ENCODE measurements at regions not wholly inside any gene's neighbourhood (a gene's known extent, or its start where the extent isn't known, plus 50 kb on each side); places are given as distances from the start of the nearest gene placed in this dataset.

DNA sequence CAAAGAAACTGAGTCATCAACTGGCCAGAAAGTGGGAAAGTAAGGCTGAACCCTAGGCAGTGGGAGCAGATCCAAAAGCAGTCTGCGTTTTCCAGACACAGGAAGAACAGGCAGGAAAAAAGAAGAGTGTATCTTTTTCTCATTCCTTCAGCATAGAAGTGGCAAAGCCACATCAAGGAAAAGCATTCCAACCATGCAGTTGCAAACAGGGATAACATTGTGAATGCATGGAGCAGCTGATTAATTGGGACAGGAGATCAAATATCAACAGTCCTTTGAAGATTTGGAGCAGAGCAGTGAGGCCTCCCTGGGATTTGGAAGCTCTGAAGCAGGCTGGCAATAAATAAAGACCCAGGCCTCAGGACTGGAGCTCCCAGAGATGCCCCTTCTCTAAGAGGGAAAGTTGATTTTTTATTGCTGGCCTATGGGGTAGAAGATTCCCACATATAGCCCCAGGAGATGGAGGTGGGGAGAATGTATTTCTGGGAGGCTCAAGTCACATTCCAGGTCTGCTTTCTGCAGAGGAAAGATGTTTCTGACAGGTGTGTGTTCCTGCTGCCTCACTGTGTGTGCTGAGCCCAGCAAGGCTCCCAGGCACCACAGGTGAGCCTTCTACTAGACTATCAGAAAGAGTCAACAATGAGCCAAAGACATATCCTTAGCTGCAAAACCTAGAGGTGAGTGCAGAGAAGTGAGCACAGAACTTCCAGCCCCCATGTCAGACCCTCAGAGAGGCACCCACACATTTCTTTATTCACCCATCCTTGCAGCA lies 222.5 kb downstream of the RAB28 start:
- no peak overlapping the region for H3K27ac ChIP-seq
- no peak overlapping the region for H3K4me3 ChIP-seq

DNA sequence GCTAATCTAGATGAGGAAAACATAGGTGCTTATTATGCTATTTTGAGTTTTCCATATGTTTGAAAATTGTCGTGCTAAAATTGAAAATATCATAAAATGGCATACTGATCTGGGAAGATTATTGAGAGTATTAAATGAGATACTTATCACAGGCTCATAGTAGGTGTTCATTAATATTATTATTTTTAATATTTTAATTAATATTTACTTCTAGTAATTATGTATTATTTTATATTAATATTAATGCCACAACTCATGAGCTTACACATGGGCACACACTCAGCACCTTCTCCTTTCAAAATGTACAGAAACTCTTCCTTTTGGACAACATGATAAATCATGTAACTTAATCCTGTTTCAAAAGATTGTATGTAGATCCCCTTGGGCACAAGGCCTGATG lies 223.6 kb downstream of the RAB28 start:
- H3K27ac ChIP-seq = no peak overlapping the region
- H3K4me3 ChIP-seq = no peak overlapping the region

DNA sequence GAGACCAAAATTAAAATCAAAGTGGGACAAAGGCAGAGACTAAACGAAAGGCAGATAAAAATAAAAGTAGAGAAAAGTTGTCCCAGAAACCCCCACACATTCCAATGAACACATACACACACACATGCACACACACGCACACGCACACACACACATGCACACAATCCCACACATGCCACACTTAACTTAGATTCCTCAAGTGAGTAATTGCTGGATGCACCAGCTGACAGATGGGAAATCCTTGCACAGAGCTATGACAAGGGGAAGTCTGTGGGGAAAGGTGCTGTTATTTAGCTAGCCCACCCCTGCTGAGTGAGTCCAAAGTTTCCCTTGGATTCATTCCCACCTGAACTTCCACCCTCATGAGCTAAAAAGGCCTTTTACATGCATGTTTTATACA lies 233.9 kb downstream of the RAB28 start:
- Histone ChIP-seq H3K4me3 (no peak overlapping the region), H3K27ac (no peak overlapping the region)

DNA sequence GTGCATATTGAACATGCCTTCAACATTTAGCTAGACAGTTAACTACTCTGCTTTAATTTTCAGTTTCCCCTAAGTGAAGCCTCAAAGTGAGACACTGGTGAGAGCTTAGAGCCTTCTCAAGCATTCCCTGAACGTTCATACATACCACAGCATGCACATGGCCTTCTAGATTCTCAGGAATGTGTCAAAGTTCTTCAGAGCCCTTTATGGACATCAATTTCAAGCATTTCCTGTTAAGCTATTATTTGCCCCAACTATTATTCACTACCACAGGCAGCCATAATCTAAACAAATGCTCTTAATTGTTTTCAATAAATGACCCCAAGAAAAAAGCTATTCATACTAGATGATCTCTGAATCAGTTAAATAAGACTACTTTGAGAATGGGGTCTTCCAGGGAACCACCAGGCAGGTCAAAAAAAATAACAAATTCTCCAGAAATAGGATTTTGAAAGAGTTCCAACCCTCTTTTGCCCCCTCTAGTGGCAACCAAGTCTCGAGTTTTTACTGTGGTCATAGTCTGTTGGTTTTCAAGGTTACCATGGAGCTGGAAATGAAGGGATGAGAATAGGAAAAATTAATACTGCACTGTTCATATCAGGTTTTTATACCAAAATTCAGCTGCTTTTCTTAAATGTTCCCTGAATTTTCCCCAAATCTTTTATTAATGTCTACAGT lies 235.4 kb downstream of the RAB28 start:
- Histone ChIP-seq H3K27ac (no peak overlapping the region), H3K4me3 (no peak overlapping the region)

DNA sequence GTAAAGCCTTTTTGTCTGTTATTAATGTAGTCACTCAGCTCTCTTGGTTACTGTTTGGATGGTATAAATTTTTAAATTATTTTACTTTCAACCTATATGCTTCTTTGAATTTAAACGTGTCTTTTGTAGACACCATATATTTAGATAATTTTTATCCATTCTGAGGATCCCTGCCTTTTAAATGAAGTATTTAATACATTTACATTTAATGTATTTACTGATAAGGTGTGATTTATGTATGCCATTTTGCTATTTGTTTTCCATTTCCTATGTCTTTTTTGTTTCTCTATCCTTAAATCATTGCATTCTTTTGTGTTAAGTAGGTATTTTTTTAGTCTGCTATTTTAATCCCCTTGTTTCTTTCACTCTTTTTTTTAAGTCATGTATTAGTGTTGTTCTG lies 238.0 kb downstream of the RAB28 start:
- Histone ChIP-seq H3K4me3 (no peak overlapping the region), H3K27ac (no peak overlapping the region)

DNA sequence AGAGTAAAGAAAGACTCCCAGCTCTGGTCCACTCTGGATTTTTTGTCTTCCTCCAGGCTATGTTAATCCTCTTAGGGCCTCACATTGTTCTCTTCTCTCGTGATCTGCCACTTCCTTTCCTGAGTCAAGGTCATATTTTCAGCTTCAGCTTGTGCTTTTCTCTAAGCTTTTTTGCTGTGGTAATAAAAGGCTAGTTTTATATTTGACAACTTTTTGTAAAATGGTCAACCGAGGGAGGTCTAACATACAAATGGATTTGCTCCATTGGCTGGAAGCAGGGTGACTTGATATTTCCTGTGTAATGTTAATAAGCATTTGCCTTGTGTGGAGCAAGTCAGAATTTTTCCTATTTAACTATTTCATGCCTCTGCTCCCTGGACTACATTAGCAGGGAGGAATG lies 239.7 kb downstream of the RAB28 start:
- Histone ChIP-seq H3K4me3 (no peak overlapping the region), H3K27ac (no peak overlapping the region)

DNA sequence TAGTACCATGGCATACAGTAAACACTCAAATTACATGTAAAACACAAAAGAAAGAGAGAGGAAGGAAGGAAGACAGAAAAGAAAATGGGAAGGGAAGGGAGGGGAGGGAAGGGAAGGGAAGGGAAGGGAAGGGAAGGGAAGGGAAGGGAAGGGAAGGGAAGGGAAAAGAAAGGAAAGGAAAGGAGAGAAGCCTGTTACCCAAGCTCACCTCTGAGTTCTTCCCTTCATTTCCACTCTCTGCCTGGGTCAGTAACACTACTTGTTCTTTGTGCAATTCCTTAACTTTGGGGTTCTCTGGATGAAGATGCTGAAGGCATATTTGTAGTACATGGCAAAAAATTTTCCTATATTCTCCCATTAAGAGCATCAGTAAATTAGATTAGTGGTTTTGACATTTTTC lies 241.0 kb downstream of the RAB28 start:
- no peak overlapping the region for H3K4me3 ChIP-seq
- no peak overlapping the region for H3K27ac ChIP-seq

DNA sequence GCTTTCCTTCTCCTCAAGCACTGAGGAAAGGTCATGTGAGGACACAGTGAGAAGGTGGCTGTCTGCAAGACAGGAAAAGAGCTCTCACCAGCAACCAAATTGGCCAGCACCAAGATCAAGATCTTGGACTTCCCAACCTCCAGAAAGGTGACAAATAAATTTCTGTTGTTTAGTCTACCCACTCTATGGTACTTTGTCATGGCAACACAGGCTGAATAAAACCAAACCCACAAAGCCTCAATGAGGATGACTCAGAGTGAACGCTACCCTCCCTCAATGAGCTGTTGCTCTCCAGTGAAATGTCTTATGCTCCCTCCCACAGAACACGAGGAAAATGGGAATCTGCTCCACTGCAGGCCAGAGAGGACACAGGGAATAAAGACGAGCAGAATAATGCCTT lies 244.1 kb downstream of the RAB28 start:
- H3K4me3 ChIP-seq = no peak overlapping the region
- H3K27ac ChIP-seq = no peak overlapping the region

DNA sequence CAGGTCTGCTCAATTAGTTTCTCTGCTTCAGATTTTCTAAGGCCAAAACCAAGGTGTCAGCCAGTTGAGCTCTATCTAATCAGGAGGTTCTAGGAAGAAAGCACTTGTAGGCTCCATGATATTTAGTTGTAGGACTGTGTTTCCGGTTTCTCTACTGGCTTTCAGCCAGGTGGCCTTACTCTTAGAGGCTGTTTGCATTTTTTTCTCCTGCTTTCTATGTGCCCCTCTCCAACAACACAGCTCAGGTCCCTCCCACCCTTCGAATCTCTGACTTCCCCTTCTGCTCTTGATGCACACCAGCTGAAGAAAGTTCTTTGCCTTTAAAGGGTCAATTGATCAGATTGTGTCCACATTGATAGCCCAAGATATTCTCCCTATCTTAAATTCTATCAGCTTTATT lies 245.2 kb downstream of the RAB28 start:
- no peak overlapping the region for H3K4me3 ChIP-seq

DNA sequence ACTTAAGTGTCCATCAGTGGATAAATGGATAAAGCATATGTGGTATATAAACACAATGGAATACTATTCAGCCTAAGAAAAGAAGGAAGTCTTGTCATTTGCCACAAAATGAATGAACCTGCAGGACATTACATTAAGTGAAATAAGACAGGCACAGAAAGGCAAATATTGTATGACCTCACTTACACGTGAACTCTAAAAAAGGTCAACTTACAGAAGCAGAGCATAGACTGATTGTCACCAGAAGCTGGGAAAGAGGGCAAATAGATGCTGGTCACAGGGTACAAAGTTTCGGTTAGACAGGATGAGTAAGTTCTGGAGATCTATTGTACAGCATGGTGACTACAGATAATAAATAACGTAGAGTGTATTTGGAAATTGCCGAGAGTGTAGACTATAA lies 247.7 kb downstream of the RAB28 start:
- Histone ChIP-seq H3K4me3 (no peak overlapping the region), H3K27ac (no peak overlapping the region)

More for the DNA sequence above, 245.2 kb downstream of the RAB28 start:
- no peak overlapping the region for H3K27ac ChIP-seq

DNA sequence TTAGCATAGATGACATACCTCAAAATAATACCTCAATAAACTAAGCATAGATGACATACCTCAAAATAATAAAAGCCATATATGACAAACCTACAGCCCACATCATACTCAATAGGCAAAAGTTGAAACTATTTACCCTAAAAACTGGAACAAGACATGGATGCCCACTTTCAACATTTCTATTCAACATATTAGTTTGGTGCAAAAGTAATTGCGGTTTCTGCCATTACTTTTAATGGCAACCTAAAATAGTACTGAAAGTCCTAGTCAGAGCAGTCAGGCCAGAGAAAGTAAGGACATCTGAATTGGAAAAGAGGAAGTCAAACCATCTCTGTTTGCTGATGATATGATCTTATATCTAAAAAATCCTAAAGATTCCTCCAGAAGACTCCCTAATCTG lies 250.4 kb downstream of the RAB28 start:
- Histone ChIP-seq H3K27ac (no peak overlapping the region), H3K4me3 (no peak overlapping the region)

DNA sequence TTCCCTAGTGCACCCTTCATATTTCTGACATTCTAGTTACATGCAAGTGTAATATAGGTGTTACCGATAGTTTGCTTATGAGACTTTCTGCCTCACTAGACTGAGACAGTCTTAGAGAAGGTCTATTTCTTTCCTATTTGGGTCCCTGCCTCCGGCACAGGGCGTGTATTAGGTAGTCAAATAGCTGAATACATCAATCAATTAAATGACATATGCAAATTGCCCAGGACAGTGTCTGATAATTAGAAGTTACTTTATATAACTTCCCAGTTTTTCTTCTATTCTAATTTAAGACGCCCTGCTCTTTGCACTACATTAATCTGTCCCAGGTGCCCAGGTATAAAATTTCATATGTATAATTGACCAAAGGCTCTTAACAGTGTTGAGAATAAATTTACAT lies 264.2 kb downstream of the RAB28 start:
- Histone ChIP-seq H3K27ac (peak overlapping the region in 1 of 21 experiments; percentile 3), H3K4me3 (no peak overlapping the region)

DNA sequence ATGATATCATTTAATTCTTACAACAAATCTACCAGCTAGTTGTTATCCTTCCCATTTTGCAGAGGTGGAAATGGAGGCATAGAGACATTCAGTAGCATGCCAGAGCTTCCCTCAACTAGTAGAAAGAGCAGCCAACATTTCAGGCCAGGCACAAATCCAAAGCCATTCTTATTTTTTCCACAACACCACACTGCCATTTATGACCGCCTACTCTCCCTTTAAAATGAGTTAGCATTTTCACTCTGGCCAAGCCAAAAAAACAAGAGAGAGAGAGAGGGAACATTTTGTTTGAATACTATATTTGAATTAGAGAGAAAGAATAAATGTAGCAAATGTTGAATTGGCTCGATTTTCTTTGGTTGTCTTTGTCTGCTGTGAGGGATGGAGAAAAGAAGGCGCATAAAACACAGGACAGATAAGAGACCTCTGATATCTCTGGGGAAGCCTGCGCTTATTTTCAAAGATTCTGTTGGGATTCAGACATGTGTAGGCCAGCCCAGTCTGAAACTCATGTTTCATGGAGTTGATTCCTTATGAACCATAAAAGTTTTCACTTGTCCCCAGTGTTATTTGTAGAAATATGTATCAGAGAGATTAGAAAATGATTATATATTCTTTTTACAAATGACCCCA lies 265.7 kb downstream of the RAB28 start:
- Histone ChIP-seq H3K4me3 (no peak overlapping the region), H3K27ac (no peak overlapping the region)

DNA sequence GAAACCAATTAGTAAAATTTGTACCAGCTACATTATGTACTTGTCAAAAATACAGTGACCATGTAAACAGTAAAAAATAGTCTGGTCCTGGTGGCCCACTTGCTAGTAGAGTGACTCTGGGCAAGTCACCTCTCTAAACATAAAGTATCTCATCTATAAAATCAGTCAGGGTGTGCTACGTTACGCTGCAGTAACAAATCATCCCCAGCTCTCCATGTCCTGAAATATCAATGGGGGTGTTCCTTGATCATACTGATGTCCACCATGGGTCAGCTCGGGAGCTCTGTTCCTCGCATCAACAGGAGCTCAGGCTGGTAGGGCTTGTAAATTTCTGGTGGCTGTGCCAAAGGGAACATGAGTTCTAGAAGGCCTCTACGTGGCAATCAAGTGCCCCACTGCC lies 268.6 kb downstream of the RAB28 start:
- H3K27ac ChIP-seq = no peak overlapping the region
- H3K4me3 ChIP-seq = no peak overlapping the region

DNA sequence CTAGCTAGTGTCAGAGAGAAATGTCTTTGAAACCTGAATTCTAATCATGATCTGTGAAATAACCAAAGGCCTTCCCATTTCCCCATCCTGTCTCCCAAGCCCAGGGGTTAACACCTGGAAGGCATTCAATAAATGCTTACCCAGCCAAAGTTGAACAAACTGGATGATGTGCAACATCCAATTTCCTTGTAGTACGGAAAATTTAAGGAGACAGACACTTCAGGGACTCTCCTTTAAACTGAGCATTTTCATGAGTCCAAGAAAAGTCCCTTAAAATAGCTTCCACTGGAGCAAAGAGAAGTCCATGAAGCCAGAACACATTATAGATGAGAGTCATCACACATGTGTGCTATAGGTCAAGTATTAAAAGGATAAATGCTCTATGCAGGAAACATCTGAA lies 271.2 kb downstream of the RAB28 start:
- no peak overlapping the region for H3K4me3 ChIP-seq
- no peak overlapping the region for H3K27ac ChIP-seq

DNA sequence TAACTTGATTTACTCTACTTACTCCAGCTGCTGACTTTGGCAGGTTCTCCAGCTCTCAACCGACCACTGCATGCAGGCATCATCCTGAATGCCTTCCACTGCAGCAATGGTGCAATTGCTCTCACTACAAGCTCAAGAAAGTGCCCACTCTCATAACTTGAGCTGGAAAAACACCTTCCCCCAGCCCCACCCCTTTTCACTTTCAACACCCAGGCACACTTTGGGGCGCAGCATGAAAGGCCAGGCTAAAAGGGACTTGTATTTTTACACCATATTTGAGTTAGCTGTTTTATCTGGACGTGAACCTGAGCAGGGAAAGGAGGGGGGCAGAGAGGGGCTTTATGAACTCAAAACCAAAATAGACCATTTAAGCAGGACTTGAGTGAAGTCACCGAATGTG lies 274.5 kb downstream of the RAB28 start:
- no peak overlapping the region for H3K27ac ChIP-seq
- no peak overlapping the region for H3K4me3 ChIP-seq

DNA sequence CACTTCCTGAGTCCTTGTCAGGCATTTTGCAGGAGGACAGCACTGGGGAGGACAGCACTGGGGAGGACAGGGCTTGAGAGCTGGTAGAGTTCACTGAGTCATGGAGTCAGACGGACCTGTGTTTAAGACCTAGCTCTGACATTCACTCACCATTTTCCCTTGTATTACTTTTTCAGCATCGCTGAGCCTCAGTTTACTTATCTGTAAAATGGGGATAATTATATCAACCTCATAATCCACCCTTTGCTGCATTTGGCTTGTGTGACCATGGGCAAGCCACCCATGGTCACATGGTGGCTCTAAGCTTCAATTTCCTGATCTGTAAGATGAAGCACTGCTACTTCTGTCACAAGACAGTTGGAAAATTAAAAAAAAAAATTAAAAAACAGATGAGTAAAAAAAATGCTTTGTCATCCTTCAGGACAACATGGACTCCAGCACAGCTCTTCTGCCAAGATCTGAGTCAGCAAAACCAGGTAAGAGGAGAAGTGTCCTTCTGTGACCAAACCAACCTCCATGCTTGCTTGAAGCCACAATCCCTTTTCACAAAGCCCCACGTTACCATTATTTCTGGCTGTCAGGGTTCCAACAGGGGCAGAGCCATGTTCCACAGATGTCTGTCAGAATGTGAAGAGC lies 275.5 kb downstream of the RAB28 start:
- no peak overlapping the region for H3K27ac ChIP-seq
- H3K4me3 ChIP-seq = no peak overlapping the region

DNA sequence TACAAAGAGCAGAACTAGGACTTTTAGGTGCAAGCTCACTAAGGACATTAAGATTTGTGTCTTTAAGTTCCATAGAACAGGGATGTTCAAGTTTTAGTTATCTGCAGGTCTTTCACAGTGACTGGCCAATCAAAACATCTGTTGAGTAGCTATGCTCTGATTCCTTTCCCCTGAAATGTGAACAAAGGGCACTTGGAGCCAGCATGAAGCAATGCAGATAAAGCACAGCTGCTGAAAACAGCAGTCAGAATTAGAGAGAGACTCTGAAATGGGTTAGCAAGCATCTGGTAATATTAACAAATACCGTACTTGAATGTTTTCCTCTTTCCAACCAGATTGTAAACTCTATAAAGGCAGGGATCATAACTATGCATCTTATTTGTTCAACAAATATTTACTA lies 276.9 kb downstream of the RAB28 start:
- H3K27ac ChIP-seq = no peak overlapping the region
- H3K4me3 ChIP-seq = no peak overlapping the region

DNA sequence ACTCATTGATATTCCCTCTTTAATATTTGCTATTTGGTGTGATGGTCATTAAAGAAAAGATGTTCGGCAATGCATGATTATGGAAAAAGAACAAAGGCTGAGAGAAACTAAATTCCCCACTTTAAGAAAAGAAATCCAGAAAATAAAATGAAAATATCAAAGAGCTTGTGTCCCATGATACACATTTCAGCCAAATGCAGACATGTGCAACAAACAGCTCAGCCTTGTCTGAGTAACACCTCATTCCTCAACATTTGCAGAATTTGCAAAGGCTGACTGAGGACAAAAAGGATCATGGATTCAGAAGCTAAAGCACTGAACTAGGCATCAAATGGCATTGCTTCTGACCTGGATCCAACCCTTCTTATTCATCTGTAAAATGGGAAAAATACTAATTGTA lies 281.0 kb downstream of the RAB28 start:
- H3K4me3 ChIP-seq = no peak overlapping the region
- no peak overlapping the region for H3K27ac ChIP-seq

DNA sequence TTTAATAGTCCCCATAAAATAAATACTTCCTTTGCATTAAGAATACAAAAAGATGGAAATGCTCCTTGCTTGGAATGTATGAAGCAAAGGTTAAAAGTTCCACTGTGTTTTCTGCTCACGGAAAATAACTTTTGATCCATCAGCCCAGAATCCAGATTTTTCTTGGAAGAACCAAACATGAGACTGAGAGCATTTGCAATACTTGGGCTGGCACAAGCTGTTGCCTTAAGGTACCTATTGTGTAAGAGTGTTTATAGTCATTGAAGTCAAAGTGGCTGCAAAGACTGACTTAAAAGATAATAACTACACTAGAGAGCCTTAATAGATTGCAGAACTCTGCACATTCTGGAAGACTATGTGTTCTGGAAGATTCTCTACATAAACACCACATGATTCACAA lies 281.4 kb downstream of the RAB28 start:
- Histone ChIP-seq H3K27ac (no peak overlapping the region), H3K4me3 (no peak overlapping the region)

DNA sequence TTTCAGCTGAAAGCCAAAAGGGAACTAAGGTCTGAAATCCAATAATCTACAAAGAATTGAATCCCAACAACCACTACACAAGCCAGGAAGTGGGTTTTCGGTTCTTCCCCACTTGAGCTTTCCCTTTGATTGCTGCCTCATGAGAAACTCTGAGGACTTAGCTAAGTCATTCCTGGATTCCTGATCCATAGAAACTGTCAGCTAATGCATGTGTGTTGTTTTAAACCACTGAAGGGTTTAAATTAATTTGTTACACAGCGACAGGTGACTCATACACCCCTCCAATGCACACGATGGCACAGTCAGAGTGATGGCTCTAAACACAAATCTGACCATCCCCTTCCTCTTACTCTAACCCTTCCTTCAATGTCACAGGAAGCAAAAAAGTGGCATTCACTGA lies 282.9 kb downstream of the RAB28 start:
- no peak overlapping the region for H3K4me3 ChIP-seq

More for the DNA sequence above, 282.9 kb downstream of the RAB28 start:
- no peak overlapping the region for H3K27ac ChIP-seq

Data from skin epidermis (tissue), 12 donors.